NCI-H460 (cell line): ENCODE measurements at regions not wholly inside any gene's neighbourhood (a gene's known extent, or its start where the extent isn't known, plus 50 kb on each side); places are given as distances from the start of the nearest gene placed in this dataset.
"Not testable (repeated sequence)": the region's sequence is repeated elsewhere in the genome, so short reads cannot be mapped to it uniquely, and the experiment has no call there.

Experiments used
- DNase-seq: peaks from one replicate; pipeline ENCODE4 v3.0.0-alpha.2; 2016; ENCODE audit warnings: low read depth; ENCODE audit errors: extremely low read depth

GRCh38 chr14:37784203-37784826 lies 188.9 kb downstream of the TTC6 start:
- not testable (repeated sequence) for DNase-seq

GRCh38 chr14:37784827-37785223 lies 189.4 kb downstream of the TTC6 start:
- not testable (repeated sequence) for DNase-seq

DNA sequence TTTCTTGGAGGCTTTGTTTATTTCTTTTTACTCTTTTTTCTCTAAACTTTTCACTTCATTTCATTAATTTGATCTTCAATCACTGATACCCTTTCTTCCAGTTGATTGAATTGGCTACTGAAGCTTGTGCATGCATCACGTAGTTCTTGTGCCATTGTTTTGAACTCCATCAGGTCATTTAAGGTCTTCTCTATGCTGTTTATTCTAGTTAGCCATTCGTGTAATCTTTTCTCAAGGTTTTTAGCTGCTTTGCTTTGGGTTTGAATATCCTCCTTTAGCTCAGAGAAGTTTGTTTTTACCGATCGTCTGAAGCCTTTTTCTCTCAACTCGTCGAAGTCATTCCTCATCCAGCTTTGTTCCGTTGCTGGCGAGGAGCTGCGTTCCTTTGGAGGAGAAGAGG lies 189.9 kb downstream of the TTC6 start:
- not testable (repeated sequence) for DNase-seq

GRCh38 chr14:37786114-37786625 lies 190.7 kb downstream of the TTC6 start:
- not testable (repeated sequence) for DNase-seq

DNA sequence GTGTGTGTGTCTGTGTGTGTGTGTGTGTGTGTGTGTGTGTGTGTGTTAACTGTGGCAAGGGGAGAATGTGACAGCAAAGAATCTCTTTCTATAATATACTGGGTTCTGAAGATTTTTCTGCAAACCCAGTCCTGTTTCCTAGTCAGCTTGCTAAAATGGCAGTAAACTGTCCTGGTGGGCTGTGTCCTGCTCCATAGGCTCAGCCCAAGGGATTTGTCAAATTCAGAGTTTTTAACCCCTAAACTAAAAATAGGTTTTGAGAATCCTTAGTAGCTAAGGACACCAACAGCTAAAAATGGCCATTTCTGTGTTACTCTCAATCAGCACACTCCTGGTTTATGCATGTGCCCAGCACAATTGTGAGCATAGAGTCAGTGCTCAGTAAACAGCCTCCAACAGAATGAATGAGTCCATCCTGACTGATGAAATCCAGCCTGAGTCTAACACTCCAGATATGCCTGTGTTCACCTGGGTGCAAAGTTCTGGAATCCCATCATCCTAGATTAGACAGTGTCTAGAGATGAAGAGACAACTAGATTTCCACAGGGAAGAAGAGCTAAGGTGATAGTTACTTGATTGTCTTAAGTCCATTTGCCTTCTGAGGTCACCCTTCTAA lies 192.6 kb downstream of the TTC6 start:
- DNase-seq: no peak

- no peak for DNase-seq
Measured at GRCh38 chr14:37791384-37792036, 196.1 kb downstream of the TTC6 start.

DNA sequence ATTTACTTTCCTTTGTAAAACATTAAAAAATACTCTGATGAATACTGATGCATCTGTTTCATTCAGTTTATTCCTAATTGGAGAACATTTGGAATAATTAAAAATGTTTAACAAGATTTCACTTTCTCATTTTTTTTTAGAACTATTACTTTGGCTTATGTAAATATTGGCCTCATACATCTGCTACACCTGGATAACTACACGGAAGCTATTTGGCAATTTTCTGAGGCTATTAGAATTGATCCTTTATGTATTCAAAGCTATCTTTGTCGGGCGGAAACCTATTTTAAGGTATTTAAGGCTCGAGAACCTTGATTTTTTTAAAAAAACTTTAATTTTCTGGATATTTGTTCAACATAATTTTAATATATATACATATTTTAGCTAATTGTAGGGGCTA lies 196.7 kb downstream of the TTC6 start:
- no peak for DNase-seq

DNA sequence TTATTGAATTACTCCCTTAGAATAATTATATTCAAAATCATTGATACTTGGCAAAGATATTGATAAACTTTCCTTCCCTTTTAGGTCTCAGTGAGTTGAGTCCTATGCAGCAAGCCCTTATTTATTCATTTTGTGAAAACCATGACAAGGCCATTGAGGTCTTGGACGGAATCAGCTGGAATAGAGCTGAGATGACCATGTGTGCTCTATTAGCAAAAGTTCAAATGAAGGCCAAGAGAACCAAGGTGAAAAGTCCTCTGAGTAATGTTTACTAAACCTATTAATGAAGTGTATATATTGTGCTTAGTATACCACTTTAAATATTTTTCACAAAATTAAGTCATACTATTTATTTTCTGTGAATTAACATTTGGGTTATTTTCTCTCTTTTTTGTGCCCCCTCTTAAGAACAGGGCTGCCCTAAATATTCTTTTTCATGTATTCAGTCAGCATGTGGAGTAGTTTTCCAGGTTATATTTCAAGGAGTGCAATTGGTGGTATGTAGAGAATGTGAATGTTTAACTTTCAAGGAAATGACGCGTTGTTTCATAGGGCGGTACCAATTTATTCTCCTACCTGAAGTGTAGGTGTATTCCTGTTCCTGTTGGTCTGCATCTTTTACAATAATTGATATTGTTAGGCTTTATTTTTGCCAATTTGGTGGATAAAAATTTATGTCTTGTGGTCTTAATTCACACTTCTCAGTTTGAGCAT lies 201.4 kb downstream of the TTC6 start:
- DNase-seq: no peak

DNA sequence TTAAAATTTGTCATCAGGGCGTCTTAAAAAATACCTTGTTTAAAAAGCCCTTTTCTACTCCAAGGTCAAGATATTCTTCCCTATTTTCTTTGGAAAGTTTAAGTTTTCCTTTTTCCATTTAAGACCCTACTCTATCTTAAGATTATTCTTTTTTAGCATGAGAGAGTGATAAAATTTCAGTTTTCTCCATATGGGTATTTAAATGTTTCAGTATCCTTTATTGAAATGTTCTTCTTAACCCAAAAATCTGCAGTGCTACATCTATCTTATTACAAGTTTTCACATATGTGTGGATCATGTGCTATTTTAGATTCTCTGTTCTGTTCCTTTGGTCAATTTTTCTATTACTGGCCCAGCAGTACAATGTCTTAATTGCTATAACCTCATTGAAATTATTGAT lies 202.2 kb downstream of the TTC6 start:
- DNase-seq: no peak

- no peak for DNase-seq
Measured at GRCh38 chr14:37807722-37808121, 212.3 kb downstream of the TTC6 start.

DNA sequence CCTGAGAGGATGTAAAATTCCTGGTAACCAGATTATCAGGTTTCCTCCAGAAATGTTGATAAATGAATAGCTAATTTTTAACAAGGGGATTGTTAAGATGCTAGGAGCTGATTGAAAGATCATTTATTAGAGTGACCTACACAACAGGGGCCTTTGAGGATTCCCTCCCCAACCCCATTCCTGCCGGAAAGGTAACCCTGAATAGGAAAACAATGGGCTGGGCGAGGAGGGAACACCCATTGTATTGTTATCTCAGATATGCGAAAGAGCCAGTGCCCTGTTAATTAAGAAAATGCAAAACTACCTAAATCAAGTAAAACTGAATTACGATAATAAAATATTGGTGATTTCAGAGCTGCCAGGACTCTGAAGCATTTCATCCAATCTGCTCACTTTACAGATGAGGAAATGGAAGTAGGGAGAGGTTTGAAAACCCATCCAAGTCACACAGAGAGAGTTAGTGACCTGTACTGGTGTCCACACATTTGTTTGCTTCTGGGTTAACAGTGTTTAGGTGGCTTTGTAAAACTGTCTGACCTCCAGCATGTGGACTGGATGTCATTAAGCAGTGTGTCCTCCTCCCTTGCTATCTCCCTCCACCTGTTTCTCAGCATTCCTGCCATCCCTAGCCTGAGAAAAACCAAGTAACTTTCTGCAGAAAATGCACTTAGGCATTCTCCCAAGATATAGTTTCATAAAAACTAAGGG lies 214.8 kb downstream of the TTC6 start:
- DNase-seq: no peak

DNA sequence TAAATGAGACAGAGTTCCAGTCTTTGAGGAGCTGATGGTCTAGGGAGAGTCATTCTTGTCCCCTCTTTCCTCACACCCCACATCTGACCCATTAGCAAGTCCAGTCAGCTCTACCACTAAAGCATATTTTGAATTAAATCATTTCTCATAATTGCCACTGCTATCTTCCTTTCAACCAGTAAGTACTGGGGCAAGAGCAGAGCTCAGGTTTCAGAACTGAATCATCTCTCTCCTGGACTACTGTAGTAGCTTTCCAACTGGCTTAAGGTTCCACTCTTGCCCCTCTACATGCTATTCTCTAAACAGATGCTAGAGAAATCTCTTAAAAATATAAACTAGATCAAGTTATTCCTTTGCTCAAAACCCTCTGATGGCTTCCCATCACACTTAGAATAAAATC lies 218.3 kb downstream of the TTC6 start:
- DNase-seq: no peak

- DNase-seq: no peak
Measured at GRCh38 chr14:37816135-37816534, 220.7 kb downstream of the TTC6 start.

DNA sequence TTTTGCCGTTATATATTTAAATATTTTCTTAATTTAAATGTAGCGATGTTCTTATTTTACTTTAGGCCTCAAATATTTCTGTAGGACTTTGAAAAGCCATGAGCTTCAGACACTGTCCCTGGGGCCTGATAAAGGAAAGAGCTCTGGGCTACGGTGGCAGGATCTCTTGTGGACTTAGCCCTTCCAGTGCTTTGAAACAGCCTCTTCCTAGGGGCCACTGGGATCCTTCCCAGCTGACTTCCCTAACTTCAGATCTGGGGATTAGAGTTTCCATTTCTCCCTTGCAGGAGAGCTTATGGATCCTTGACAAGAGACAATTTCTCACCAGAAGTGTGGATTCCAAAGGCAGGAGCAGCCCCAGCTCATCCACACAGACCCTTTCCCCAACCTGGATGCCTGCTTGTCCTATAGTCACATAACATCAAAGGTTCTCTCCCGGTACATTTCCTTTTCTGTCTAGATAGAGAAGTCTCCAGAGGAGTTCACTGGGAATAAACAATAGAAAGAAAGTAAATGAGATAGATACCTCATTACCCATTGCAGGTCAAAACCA lies 221.4 kb downstream of the TTC6 start:
- DNase-seq: no peak

- DNase-seq: no peak
Measured at GRCh38 chr14:37819155-37820015, 224.0 kb downstream of the TTC6 start.

DNA sequence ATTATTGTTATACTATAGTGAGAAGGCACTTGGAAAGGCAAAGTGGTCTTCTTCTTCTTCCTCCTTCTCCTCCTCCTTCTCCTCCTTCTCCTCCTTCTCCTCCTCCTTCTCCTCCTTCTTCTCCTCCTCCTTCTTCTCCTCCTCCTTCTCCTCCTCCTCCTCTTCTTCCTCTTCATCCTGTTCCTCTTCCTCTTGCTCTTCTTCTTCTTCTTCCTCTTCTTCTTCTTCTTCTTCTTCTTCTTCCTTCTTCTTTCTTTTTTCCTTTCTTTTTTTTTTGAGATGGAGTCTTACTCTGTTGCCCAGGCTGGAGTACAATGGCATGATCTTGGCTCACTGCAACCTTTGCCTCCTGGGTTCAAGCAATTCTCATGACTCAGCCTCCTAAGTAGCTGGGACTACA lies 225.4 kb downstream of the TTC6 start:
- not testable (repeated sequence) for DNase-seq

DNA sequence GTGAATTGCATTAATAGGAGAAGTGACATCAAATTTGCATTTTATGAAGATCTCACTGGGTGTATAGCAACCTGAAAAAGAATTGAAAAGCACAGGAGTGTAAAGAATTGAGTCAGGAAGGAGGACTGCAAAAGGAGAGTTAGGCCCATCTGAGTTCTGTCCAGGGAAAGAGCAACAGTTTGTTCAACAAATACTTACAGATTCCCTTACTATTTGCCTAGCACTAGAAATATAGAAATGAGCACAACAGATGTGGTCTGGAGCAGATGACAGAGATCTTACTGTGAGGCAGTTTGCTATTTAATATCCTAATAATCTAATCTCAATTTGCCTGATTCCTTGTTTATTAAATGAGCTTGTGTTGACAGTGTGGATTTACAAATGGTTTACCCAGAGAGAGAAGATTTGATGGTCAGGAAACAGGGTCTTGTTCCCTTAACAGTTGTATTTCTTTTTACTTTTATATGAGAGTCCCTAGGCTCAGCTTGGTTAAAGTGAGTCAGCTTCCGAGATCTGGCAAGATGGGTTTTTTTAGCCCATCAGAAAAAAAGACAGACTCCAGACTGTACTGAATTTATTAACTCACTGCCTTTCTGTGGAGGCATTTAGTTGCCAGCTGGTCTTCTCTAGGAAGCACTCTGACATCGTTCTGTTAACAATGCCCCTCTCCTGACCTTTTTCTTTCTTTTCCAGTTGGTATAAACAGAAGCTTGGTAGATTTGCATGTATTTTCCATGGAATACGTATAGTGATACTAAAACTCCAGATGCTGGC lies 229.7 kb downstream of the TTC6 start:
- no peak for DNase-seq

DNA sequence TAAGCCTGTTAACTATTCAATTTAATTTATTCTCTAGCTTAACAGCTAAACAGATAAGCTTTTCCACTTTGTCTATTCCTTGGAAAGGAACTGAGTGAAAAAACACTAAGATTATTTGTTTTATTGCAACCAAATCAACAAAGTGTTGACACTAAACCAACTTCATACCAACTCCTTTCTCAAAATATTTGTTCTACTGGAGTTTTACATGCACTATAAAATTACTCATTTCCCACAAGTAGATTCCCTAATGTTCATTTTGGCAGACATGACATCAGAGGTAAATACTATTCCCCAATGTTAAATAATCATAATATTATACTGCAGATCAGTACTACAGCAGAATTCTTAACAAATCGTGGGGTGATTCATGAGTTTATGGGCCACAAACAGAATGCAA lies 231.4 kb downstream of the TTC6 start:
- no peak for DNase-seq

DNA sequence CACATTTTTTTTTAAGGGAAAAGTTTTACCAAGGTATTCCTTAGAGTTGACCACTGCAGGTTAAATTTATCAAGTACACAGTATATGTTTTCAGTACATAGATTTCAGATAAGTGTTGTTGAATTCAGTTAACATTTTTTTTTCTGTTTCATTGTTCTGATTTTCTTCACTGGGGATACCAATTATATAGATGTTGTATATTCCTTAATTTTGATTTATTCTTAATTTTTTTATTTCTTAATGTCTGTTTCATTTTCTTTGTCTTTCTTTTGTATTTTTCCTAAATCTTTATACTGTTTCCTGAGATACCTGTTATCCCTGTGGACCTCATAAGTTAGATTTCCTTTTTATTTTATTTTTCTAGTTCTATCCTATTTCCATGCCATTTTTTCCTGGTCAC lies 234.8 kb downstream of the TTC6 start:
- no peak for DNase-seq
